ENCODE measurements at regions not wholly inside any gene's neighbourhood (a gene's known extent, or its start where the extent isn't known, plus 50 kb on each side); places are given as distances from the start of the nearest gene placed in this dataset.
"Not testable (repeated sequence)": the region's sequence is repeated elsewhere in the genome, so short reads cannot be mapped to it uniquely, and the experiment has no call there.

DNA sequence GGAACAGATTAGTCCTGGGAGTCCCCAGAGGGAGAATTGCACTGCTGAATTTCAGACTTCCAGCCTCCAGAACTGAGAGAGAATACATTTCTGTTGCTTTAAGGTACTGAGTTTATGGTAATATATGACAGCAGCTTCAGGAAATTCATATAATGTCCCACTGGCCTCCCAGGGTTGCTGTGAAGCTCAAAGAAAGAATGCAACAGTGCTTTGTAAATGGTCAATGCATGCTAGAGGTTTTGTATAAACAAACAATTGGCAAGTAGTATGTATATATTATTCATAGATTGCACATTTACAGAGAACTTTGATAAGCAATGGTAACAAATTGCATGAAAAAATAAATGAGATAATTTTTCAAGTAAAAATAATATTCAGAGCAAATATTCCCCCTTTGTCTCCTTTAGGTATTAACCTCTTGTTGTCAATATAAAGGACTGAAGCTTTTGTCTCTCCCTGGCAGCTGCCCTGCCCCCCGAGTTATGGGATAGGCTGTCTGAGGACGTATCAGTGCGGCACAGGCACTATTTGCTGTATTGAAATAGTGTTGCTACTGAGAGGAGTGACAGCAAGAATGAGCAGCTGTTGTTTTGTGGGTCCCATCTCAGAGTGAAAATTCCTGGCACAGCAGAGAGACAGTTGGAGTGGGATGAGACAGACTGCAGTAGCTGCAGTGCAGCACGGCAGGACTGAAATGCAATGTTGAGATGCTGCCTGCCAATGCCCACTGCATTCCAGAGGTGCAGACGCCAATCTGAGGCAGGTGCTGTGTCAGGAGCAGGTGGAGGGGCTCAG lies 194.2 kb upstream of the GLRA1 start:
- DNase-seq (ENCODE audit: low read depth in 1 of 2, low spot score in 1 of 2), result no peak

DNA sequence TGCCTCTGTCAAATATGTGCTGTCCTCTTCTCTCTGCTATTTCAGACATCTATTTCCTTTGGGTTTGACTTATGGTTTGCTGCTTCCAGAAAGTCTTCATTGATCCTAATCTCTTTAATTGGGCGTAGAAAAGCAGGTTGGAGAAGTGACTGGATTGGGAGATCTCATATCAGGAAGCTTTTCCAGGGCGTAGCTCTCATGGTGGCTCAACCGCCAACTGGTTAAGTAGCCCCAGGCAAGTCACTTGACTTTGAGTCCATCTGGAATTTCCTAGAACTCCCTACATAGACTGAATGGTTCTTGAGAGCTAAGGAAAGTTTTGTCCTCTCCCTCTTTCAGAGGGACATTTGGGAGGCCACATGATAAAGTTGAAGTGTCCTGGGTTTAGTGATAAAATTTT lies 192.3 kb upstream of the GLRA1 start:
- DNase-seq (ENCODE audit: low read depth in 1 of 2, low spot score in 1 of 2), result no peak

DNA sequence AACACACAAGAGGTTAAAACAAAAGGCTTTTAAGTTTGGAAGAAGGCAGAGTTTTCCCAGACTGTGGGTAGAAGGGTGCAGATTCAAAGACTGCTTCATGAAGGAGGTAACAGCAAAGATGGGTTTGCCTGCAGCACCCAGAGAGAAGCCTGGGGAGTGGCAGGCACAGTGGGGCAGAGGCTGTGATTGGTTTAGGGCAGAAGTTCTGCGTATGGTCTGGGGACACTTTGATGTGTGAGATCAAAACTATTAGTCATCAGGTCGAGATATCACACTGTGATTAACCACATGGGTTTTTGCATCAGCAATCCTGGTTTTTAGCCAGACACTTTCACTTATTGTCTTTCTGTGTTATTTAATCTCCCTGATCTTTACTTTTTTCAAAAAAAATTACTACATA lies 188.8 kb upstream of the GLRA1 start:
- peak in 1 of 2 donors; percentile 8 for DNase-seq (ENCODE audit: low read depth in 1 of 2, low spot score in 1 of 2)

DNA sequence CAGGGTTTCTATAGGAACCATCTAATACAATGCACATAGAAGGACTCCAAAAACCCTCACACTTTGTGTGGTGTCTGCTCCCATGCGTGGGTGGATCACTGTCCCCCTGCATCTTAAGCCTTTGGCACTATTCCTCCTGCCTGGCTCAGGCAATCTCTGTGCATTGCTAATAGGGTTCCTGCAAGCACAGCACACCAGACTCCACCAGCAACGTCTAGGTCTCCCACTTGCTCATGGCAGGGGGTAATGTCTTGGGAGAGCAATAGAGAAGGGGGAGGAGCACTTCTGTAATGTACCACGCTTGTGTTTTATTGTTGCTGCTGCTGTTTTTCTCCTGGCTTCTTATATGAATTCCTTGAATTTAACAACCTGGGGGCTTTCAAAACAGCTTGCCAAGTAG lies 182.6 kb upstream of the GLRA1 start:
- no peak for DNase-seq (ENCODE audit: low read depth in 1 of 2, low spot score in 1 of 2)

DNA sequence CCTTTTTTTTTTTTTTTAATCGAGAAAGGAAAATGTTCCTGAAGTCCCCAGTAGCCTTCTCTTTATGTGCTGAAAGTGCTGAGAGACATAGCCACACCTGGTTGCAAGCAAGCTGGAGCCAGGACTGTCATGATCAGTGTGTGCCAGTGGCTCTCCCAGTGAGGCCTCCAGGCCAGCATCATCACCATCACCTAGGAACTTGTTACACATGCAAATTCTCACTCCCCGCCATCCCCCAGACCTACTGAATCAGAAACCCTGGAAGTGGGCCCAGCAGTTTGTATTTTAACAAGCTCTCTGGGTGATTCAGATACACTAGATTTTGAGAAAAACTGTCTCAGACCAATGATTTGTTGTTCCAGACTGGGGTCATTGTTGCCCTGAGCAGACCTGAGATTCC lies 181.9 kb upstream of the GLRA1 start:
- no peak for DNase-seq (ENCODE audit: low read depth in 1 of 2, low spot score in 1 of 2)

DNA sequence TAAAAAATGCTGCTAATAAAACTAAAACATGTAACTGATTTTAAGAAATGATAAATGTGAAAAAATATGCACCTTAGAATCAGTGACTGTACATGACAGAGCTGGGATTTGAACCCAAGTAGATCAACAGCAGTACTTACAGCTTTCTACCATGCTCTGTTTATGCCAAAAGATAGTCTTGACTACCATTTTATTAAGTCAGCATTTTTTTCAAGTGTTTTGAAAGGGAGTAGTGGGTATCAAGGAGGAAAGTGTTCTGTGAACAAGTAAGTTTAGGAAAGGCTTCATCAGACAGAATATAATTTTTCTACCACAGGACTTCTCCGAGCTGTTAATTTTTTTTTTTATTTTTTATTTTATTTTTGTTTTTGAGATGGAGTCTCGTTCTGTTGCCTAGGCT lies 180.4 kb upstream of the GLRA1 start:
- no peak for DNase-seq (ENCODE audit: low read depth in 1 of 2, low spot score in 1 of 2)

DNA sequence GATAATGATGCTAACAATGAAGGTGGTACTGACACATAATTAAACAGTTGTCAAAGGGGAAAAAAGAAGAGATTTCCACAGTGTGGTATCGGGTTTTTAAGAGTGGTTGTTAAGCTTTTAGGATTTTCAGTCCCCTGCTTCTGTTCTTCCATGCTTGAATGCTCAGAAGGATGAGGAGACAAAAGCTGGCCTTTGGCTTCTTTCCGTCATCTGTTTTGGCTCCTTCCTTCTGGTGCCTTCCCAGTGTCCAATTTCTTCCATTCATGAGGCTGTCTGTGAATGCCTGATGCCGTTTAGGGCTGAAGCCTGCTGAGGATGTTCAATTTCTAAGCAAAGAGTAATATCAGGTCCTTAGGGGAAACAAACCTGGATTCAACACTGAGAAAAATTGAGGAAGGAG lies 179.6 kb upstream of the GLRA1 start:
- no peak for DNase-seq (ENCODE audit: low read depth in 1 of 2, low spot score in 1 of 2)

DNA sequence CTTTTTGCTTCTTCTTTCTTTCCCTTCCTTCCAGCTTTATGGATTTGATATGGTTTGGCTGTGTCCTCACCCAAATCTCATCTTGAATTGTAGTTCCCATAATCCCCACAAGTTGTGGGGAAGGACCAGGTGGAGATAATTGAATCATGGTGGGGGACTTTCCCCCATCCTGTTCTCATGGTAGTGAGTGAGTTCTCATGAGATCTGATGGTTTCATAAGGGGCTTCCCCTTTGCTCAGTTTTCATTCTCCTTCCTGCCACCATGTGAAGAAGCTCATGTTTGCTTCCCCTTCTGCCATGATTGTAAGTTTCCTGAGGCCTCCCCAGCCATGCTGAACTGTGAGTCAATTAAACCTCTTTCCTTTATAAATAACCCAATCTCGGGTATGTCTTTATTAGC lies 178.3 kb upstream of the GLRA1 start:
- DNase-seq (ENCODE audit: low read depth in 1 of 2, low spot score in 1 of 2), result not testable (repeated sequence)

DNA sequence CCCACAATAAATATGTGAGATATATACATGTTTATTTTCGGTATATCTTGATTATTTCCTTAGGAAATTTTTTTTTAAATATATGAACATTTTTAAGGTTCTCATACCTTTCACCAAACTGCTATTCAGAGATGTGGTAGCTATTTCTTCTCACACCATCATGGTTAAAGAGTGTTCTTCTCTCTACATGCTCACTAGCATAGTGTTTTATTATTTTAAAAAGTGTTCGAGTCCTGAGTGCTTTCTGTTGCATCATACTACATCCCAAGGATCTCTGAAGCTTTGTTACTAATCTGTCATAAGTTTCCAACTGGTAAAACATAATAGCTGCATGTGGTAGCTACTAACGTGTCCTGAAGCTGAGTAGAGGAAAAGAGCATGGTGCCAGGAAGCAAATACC lies 177.4 kb upstream of the GLRA1 start:
- DNase-seq (ENCODE audit: low read depth in 1 of 2, low spot score in 1 of 2), result no peak

DNA sequence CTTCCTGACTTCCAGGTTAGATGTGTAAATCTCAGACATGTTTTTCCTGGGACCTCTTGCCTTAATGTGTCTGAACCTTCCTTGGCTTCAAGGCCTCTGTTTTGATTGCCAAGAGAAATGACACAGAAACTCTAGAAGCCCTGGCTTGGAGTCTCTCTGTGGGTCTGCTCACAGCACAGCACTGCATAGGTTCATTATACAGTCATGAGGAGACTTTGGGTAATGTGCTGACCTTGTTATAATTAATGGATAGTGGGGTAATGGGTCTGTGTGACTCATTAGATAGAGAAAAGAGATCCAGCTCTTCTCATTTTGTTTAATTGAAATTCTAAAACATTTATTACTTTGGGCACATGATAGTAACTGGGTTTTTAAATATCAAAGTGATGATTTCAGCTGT lies 175.8 kb upstream of the GLRA1 start:
- DNase-seq (ENCODE audit: low read depth in 1 of 2, low spot score in 1 of 2), result no peak

DNA sequence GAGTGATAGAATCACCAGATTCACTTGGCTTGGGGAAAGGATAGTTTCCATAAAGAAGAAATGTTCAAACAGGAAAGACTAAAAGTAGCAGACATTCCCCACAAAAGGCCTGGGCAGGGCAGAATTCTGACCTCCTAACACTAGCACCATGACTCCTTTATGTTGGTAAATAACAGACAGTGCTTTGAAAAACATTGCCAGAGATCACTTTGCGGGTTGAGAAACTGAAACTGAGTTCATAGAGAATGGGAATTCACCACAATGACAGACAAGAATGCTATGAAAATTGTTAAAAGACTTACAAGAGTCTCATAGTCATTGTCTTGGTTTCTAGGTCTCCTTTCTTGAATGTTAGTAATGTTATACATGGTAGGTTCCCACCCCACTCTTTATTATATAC lies 172.5 kb upstream of the GLRA1 start:
- DNase-seq (ENCODE audit: low read depth in 1 of 2, low spot score in 1 of 2), result no peak

DNA sequence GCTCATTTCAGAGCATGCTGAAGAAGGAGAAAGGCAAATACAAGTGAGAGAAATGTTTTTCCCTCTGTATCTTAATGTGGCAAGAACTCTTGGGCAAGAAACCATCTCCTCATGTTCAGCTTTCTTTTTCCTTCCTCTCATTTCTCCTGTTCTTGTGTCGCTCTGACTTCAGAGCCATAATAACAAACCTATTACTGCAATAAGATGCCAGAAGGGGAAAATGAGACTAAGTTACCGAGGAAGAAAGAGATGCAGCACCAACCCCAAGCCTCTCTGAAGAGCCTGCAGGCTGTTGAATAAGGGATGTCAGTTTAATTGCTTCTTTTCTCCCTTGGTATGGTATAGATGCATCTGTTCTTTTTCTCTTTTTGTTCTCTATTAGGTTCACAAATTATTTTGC lies 170.1 kb upstream of the GLRA1 start:
- no peak for DNase-seq (ENCODE audit: low read depth in 1 of 2, low spot score in 1 of 2)

DNA sequence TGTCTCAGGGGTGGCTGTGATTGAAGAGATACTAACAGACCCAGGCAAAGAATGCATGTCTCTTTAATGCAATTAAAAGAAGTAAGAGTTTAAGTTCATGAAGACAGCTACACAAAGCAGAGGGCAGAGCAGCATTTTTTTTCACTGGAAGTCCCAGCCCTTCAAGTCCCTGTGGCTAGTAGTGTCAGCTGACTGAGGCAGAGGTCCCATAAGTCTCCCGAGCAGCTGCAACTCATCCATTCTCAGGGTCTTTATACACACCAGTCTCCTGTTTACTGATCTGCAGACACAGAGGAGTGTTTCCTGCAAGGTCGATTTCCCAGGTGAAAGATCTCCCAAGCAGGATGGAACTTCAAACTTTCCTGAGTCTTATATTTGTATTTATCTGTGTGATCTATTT lies 169.4 kb upstream of the GLRA1 start:
- DNase-seq (ENCODE audit: low read depth in 1 of 2, low spot score in 1 of 2), result no peak

DNA sequence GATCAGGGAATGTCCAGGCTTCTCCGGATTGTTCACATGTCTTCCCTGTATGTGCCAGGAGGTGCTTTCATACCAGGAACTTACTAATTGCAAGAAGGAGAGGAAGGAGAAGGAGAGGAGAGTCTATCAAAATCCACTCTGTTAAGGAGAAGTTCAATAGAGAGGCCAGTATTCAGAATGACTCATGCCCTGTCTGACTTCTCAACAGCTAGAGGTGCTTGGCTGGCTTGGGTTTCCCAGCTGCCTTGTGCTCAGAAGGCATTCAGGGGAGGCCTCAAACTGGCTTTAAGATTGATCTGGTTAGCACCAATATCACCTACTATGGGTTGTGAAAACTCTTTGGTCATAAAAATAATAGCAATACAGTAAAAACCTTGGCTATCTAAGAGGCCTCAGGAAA lies 167.9 kb upstream of the GLRA1 start:
- no peak for DNase-seq (ENCODE audit: low read depth in 1 of 2, low spot score in 1 of 2)

DNA sequence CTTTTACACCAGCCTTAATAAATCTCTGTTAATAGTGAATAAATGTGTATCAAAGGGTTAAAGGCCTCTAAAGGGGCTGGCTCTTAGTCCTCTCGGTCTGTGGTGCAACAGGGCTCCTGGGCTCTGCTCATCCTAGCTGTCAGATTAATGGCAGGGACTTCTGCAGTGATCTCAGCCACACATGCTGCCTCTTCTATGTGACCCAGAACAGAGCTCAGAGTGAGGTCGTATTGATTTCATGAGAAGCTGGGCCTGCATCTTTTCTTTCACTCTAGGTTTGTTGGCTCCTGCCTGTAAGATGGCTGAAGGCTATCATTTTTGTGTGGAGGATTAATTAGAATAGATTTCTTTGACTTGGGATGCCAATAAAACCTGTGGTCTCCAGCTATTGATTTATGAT lies 165.0 kb upstream of the GLRA1 start:
- no peak for DNase-seq (ENCODE audit: low read depth in 1 of 2, low spot score in 1 of 2)

DNA sequence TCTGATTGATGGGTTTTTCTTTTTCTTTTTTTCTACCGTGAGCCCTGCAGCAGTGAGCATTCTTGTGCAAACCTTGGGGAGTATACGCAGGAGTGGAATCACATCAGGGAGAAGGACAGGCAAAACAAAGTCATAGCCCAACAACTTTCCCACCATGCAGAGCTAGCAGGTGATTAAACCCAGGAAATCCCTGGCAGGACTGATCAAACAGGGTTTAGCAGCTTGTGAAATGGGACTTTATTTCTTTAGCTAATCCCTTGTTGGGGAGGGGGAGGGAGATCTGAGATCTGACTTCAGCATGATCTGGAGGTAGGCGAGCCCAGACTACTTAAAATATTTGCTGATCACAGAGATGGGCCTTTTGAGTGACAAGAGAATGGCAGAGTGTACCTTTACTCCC lies 162.0 kb upstream of the GLRA1 start:
- no peak for DNase-seq (ENCODE audit: low read depth in 1 of 2, low spot score in 1 of 2)

DNA sequence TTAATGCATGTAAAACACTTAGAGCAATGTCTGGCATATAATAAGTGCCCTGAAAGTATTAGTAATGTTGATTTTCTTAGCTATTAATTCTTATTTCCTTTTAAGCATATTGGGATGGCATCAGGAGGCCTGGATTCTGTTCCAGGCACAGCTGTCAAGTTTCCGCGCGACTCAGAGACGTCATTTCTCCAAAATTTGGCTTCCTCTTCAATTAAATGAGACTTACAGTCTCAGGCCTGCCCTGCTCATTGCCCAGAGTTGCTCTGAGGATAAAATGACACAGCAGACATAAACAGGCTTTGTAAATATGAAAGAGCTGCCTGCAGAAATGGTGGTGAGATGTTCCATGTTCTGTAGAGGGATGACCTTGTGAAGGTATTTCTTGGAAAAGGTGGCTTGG lies 159.8 kb upstream of the GLRA1 start:
- no peak for DNase-seq (ENCODE audit: low read depth in 1 of 2, low spot score in 1 of 2)

DNA sequence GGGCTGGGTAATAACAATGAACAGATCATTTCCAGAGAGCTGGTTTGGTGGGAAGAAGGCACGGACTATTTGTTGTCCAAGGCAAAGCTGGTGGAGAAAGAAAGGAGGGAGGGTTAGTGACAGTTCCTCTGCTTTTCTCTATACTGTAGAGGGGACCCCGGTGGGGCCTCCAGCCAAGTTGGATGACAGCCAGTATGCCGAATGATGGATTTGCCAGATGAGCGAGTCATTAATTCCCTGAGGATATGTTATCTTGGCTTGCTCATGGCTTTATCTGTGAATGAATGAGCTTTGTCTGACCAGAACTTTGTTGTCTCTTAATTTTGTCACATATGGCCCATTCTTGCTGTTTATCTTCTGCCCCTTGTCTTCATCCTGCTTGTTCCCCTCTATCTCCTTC lies 158.6 kb upstream of the GLRA1 start:
- no peak for DNase-seq (ENCODE audit: low read depth in 1 of 2, low spot score in 1 of 2)

DNA sequence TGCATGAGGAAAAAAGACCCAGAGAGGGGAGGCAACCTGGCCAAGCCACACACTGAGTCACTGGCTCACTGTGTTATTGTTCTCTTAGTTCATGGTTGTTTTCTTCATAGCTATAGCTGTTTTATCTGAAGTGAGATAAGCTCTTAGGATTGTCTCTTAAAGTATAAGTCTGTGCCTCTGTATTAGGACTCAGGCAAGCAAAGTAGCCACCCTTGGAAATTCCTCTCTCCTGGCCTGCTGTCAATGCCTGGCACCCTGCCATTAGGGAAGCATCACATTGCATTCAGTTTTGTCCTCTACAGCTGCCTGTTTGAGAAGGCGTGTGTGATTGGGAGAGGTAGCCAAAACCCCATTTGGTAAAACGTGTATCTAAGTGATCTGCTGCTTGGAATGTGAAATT lies 147.4 kb upstream of the GLRA1 start:
- DNase-seq (ENCODE audit: low read depth in 1 of 2, low spot score in 1 of 2), result no peak

DNA sequence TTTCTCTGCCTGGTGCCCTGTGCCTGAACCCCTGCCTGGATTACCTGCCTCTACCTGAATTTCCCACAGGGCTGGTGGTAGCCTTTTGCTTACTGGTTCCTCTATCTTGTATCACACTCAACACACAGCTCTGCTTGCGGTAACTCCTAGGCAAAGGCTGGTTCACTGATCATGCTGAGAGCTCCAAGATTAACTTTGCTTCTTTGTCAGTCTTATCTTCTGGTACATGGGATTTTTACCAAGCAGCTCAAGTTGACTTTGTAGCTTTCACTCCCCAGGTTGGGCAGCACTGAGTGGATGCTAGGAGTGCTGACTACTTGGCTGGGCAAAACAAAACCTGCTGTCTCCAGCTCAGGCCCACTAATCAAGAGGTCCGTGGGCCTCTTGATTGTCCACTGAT lies 145.9 kb upstream of the GLRA1 start:
- DNase-seq (ENCODE audit: low read depth in 1 of 2, low spot score in 1 of 2), result no peak

DNA sequence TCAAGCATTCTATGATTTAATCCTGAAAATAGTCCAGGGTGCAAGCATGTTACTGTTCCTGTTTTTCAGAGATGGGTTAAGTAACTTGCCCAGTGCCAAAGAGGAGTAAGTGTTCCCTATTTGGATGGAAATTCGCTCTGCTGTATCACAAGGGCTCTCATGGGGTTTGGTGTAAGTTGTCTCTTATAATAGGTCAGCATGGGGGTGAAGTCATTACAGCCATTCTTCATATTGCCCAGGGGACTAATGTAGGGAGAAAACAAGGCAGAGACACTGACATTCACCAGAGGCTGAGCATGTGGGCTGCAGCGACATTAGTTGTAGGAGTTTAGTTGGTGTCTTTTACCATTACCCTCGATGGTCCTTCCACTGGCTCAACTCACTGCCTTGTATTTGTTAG lies 142.1 kb upstream of the GLRA1 start:
- no peak for DNase-seq (ENCODE audit: low read depth in 1 of 2, low spot score in 1 of 2)

DNA sequence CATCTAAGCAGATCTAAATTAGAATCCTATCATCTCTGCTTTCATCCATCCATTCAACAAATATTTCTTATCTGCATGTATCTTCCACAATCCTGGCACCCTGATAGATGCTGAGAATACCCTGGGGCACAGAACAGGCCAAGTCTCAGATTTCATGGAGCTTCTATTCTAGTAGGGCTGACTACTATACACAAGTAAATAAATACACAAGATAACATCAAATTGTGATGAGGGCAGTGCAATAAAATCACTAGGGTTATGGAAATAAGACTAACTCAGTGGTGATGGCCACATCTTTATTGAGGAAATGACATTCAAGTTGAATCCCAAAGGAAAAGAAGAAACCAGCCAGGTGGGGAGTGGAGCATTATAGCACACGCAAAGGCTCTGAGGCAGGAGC lies 138.4 kb upstream of the GLRA1 start:
- no peak for DNase-seq (ENCODE audit: low read depth in 1 of 2, low spot score in 1 of 2)

DNA sequence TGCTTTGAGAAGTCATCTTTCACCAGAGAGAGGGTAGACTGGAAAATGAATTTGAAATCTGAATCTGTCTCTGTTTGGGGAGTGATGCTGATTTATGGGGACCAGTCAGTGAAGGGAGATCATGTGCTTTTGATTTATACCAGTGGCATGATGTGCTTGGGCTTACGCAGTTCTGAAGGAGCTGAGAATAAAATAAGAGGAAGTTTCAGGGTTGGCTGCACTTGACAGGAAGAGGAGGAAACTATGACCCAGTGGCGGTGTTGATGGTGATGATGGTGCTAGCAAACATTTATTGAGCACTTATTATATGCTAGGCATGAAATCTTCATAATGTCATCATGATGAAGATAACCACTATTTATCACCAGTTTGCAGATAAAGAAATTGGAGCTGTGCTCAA lies 136.4 kb upstream of the GLRA1 start:
- DNase-seq (ENCODE audit: low read depth in 1 of 2, low spot score in 1 of 2), result no peak

DNA sequence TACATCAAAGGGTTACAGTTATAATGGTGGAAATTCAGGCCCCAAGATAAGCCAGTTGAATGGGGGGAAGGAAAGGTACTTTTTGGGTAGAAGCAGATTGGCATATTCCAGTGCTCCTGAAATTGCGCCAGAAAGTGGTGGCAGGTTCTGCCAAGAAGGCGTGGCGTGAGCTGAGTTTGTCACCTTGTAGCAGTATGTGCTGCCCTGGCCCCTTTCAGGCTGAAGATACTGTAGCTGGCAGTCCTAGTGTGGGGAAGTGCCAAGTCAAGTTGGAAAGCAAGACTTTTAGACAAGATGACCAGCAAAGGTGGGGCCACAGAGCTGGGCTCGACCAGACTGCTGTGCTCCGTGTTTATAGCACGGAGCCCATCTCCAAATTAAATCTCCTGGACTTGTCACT lies 133.6 kb upstream of the GLRA1 start:
- no peak for DNase-seq (ENCODE audit: low read depth in 1 of 2, low spot score in 1 of 2)
